ENCODE measurements at regions not wholly inside any gene's neighbourhood (a gene's known extent, or its start where the extent isn't known, plus 50 kb on each side); places are given as distances from the start of the nearest gene placed in this dataset.

DNA sequence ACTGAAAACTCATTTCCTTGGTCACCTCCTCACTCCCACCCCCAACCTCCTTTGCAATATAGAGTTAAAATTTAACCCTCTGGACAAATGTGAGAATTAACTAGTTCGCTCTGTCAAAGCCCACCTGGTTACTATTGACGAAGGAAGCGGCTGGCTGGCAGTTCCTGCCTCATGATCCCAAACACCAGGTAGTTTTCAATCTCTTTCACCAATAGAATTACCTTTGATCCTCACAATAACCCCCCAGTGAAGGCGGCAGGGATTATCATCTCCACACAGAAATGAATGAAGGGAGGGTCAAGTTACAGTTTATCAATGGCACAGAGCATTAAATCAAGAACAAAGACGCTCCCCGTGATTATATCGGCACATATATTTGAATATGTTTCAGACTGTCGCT, 65.7 kb upstream of the TTC29 start:
- H3K27me3 ChIP-seq (ENCODE audit: control insufficient read depth in 2 of 2, insufficient read depth in 2 of 2, low read length in 2 of 2) = no peaks in the 10 kb centered on the region
- ATAC-seq (no peak), FAIRE-seq (no peak), DNase-seq (ENCODE audit: extremely low read depth in 1 of 4, low spot score in 3 of 4) (no peak)
- no peak for TF ChIP-seq CHD4 (IDR thresholded peaks at IDR 0.05; ENCODE audit: insufficient read depth, insufficient replicate concordance, low read depth, low read length, poor library complexity, severe bottlenecking)
- no peak for TF ChIP-seq EGR1 (conservative IDR thresholded peaks at IDR 0.05)
- TF ChIP-seq ARHGAP35 (IDR thresholded peaks at IDR 0.05; ENCODE audit: partially characterized antibody) = no peak
- no peak for TF ChIP-seq NONO (IDR thresholded peaks at IDR 0.05; ENCODE audit: low read depth in 2 of 2, low read length in 1 of 2)
- no peak for TF ChIP-seq ELF4 (CRISPR knock-in tag; IDR thresholded peaks at IDR 0.05)
- TF ChIP-seq SOX6 (IDR thresholded peaks at IDR 0.05) = no peak
- TF ChIP-seq PPARD (CRISPR knock-in tag; IDR thresholded peaks at IDR 0.05) = no peak
- TF ChIP-seq LARP7 (IDR thresholded peaks at IDR 0.05) = no peak
- TF ChIP-seq HMGN3 (IDR thresholded peaks at IDR 0.05; ENCODE audit: borderline replicate concordance, extremely low read depth, insufficient read length, low read depth, low read length) = no peak
- no peak for TF ChIP-seq SIX5 (IDR thresholded peaks at IDR 0.05; ENCODE audit: borderline replicate concordance in 1 of 2, insufficient read depth in 1 of 2, low read depth in 1 of 2, low read length in 2 of 2)
- no peaks in the 10 kb centered on the region for H3K9me3 ChIP-seq (replicated peaks; ENCODE audit: control insufficient read depth, insufficient read depth, low read depth, low read length)
- H3K27ac ChIP-seq (ENCODE audit: extremely low read depth, low read depth, low read length) = no peak overlapping the region
- no TSS peak for BruUV-seq (replicated peaks)
- no peaks in the 10 kb centered on the region for H3K79me2 ChIP-seq (ENCODE audit: control insufficient read depth, insufficient read depth, low read length)
- H3K4me3 ChIP-seq = no peak overlapping the region
- no peaks in the 10 kb centered on the region for H3K36me3 ChIP-seq (ENCODE audit: control insufficient read depth, insufficient read depth, low read length)
- CTCF ChIA-PET (ENCODE audit: low intra/inter-chr PET ratio) = no interaction called here
- POLR2A ChIA-PET = no interaction called here
- no peak overlapping the region for H3K4me2 ChIP-seq (ENCODE audit: insufficient read depth, low read length)
- no peaks in the 10 kb centered on the region for H3K4me1 ChIP-seq (replicated peaks in 1 of 2; ENCODE audit: control insufficient read depth in 2 of 2, insufficient read depth in 2 of 2, low read length in 2 of 2)
- intact Hi-C loops (cut with micrococcal nuclease) = no loop called here
- no peaks in the 10 kb centered on the region for H3K9me1 ChIP-seq (ENCODE audit: control insufficient read depth, insufficient read depth, low read length)
- H2AFZ ChIP-seq (ENCODE audit: low read depth, low read length) = no peak overlapping the region
- 3% methylated on average over 8 of the region's 8 CpGs for WGBS (ENCODE audit: insufficient coverage, low coverage, missing lambda C conversion rate)
- in situ Hi-C loops (cut with MboI) = loop anchor here (25.0 kb wide), 2 partner anchors 576 to 851 kb away; no protein-coding TSS in a partner anchor
- no peaks in the 10 kb centered on the region for H4K20me1 ChIP-seq (replicated peaks; ENCODE audit: control insufficient read depth, insufficient read depth, low read length)
- H3K9ac ChIP-seq (ENCODE audit: insufficient read depth in 1 of 2, low read depth in 2 of 2, low read length in 2 of 2) = no peak overlapping the region
